DOHH2 (cell line): ENCODE measurements at regions not wholly inside any gene's neighbourhood (a gene's known extent, or its start where the extent isn't known, plus 50 kb on each side); places are given as distances from the start of the nearest gene placed in this dataset.

Experiments
- H3F3A ChIP-seq: fragments of 200-600 bp; sonication (generic), shearing (Covaris generic); 2 replicates; pipeline ENCODE4 v1.6.0; 2016; ENCODE audit warnings: antibody characterized with exemption, mild to moderate bottlenecking; ENCODE audit not compliant: control insufficient read depth, insufficient read depth
- H3K27ac ChIP-seq: fragments of 200-600 bp; sonication (generic); 2 replicates; pipeline ENCODE4 v1.5.1; 2014; ENCODE audit warnings: low read depth, mild to moderate bottlenecking, low read length, moderate library complexity
- H3K27me3 ChIP-seq: fragments of 200-600 bp; sonication (generic); 2 replicates; pipeline ENCODE4 v1.6.1; 2014; ENCODE audit warnings: mild to moderate bottlenecking, low read length, mixed read lengths; ENCODE audit not compliant: control insufficient read depth
- H3K36me3 ChIP-seq: fragments of 200-600 bp; sonication (generic); 2 replicates; pipeline ENCODE4 v1.6.1; 2014; ENCODE audit warnings: mild to moderate bottlenecking, low read length, moderate library complexity, mixed read lengths; ENCODE audit not compliant: control insufficient read depth
- H3K4me1 ChIP-seq: fragments of 200-600 bp; sonication (generic); 2 replicates; pipeline ENCODE4 v1.6.1; 2014; ENCODE audit warnings: mild to moderate bottlenecking, low read length, mixed read lengths; ENCODE audit not compliant: control insufficient read depth
- H3K4me2 ChIP-seq: fragments of 200-600 bp; sonication (generic); 2 replicates; pipeline ENCODE4 v1.6.0; 2014; ENCODE audit warnings: mild to moderate bottlenecking, low read length, moderate library complexity
- H3K4me3 ChIP-seq: fragments of 200-600 bp; sonication (generic); 2 replicates; pipeline ENCODE4 v1.5.1; 2014; ENCODE audit warnings: mild to moderate bottlenecking, low read length, mixed read lengths
- H3K79me2 ChIP-seq: fragments of 200-600 bp; sonication (generic); 2 replicates; pipeline ENCODE4 v1.6.1; 2014; ENCODE audit warnings: mild to moderate bottlenecking, low read length, mixed read lengths; ENCODE audit not compliant: control insufficient read depth
- H3K9me2 ChIP-seq: fragments of 200-600 bp; sonication (generic); replicated peaks from 2 replicates; pipeline ENCODE4 v1.6.1; 2014; ENCODE audit warnings: mild to moderate bottlenecking, low read length, mixed read lengths; ENCODE audit not compliant: control insufficient read depth
- H3K9me3 ChIP-seq: fragments of 200-600 bp; sonication (generic); 2 replicates; pipeline ENCODE4 v1.6.1; 2014; ENCODE audit warnings: antibody characterized with exemption, low read length, mixed read lengths; ENCODE audit not compliant: control insufficient read depth, insufficient read depth
- H4K20me1 ChIP-seq: fragments of 200-600 bp; sonication (generic); 2 replicates; pipeline ENCODE4 v1.6.0; 2014; ENCODE audit warnings: low read depth, mild to moderate bottlenecking, antibody characterized with exemption, low read length, moderate library complexity; ENCODE audit not compliant: control insufficient read depth, insufficient read depth
- EZH2phosphoT487 ChIP-seq: fragments of 200-600 bp; sonication (generic); IDR thresholded peaks from 2 replicates; pipeline ENCODE4 v1.6.1; 2017; ENCODE audit warnings: borderline replicate concordance, mild to moderate bottlenecking, antibody characterized with exemption, low read length, moderate library complexity, mixed read lengths
- TF ChIP-seq, protein P1 (sequence below): fragments of 200-600 bp; sonication (generic); IDR thresholded peaks from one replicate; pipeline ENCODE4 v1.5.1; 2014; ENCODE audit warnings: antibody characterized with exemption, mild to moderate bottlenecking, low read depth, low read length; ENCODE audit not compliant: poor library complexity, severe bottlenecking

DNA sequence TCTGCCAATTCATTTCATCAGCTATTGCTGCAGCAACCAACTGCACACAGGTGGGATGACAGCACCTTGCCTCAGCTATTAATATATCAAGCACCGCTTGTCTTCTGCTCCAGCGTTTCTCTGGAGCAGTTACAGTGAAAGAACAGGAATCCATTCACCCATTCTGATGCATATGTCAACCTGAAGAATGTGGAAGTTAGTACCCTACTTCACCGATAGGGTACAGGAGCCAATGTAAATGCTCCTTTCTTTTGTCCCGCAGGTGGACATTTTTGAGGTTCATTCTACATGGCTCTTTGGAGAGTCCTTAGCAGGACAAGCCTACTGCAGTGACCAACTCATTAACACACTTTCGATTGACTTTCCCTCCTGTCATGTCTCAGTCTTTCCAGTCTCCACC is 104.4 kb upstream of the PRNP start:
- H4K20me1 ChIP-seq = no peaks in the 10 kb centered on the region
- H3F3A ChIP-seq = no peaks in the 10 kb centered on the region
- no peak overlapping the region for H3K4me2 ChIP-seq
- TF ChIP-seq EZH2phosphoT487 = no peak
- TF ChIP-seq, protein P1, sequence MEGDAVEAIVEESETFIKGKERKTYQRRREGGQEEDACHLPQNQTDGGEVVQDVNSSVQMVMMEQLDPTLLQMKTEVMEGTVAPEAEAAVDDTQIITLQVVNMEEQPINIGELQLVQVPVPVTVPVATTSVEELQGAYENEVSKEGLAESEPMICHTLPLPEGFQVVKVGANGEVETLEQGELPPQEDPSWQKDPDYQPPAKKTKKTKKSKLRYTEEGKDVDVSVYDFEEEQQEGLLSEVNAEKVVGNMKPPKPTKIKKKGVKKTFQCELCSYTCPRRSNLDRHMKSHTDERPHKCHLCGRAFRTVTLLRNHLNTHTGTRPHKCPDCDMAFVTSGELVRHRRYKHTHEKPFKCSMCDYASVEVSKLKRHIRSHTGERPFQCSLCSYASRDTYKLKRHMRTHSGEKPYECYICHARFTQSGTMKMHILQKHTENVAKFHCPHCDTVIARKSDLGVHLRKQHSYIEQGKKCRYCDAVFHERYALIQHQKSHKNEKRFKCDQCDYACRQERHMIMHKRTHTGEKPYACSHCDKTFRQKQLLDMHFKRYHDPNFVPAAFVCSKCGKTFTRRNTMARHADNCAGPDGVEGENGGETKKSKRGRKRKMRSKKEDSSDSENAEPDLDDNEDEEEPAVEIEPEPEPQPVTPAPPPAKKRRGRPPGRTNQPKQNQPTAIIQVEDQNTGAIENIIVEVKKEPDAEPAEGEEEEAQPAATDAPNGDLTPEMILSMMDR = no peak
- no peaks in the 10 kb centered on the region for H3K9me2 ChIP-seq
- no peak overlapping the region for H3K27ac ChIP-seq
- H3K27me3 ChIP-seq = peaks cover 20% of the 10 kb centered on the region
- H3K36me3 ChIP-seq = no peaks in the 10 kb centered on the region
- no peak overlapping the region for H3K4me3 ChIP-seq
- H3K79me2 ChIP-seq = no peaks in the 10 kb centered on the region
- no peaks in the 10 kb centered on the region for H3K4me1 ChIP-seq
- no peaks in the 10 kb centered on the region for H3K9me3 ChIP-seq

DNA sequence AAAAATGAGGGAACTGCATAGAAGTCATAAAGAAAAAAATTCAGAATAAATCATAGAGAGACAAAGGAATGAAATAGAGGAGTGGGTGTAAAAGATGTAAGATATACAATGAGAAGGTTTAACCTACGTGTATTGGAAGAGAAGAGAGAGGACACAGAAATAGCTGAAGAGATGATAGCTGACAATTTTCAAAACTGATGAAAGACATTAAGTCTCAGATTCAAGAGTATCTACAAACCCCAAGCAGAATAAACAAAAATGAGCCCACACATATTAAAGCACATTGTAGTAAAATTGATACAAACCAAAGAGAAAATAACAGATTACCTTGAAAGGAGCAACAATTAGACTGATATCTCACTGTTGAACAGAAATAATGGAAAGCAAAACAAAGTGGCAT is 107.9 kb upstream of the PRNP start:
- H3K36me3 ChIP-seq = no peaks in the 10 kb centered on the region
- H3K9me2 ChIP-seq = no peaks in the 10 kb centered on the region
- H3K27ac ChIP-seq = no peak overlapping the region
- H3F3A ChIP-seq = no peaks in the 10 kb centered on the region
- H3K4me3 ChIP-seq = no peak overlapping the region
- no peaks in the 10 kb centered on the region for H4K20me1 ChIP-seq
- no peaks in the 10 kb centered on the region for H3K4me1 ChIP-seq
- H3K9me3 ChIP-seq = no peaks in the 10 kb centered on the region
- peaks cover 17% of the 10 kb centered on the region for H3K27me3 ChIP-seq
- H3K4me2 ChIP-seq = no peak overlapping the region
- TF ChIP-seq, protein P1 = no peak
- no peak for TF ChIP-seq EZH2phosphoT487
- no peaks in the 10 kb centered on the region for H3K79me2 ChIP-seq

DNA sequence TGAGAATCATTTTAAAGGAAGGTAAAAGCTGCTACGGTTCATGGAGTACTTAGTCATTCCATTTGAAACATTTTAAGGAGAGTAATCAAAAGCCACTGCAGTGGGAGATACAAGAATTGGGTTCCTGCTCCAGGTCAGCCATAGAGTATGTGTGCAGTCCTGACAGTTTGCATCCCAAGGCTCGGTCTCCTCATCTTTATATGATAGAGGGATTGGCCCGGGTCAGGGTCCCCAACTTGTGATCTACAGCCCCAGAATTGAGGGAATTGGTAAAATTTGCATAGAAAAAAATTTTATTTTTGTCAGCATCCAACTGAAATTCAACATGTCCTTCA is 111.9 kb upstream of the PRNP start:
- Histone ChIP-seq H3K4me3 (no peak overlapping the region), H3K79me2 (no peaks in the 10 kb centered on the region), H4K20me1 (no peaks in the 10 kb centered on the region), H3K4me2 (no peak overlapping the region), H3K4me1 (no peaks in the 10 kb centered on the region), H3K9me2 (no peaks in the 10 kb centered on the region), H3K27me3 (peaks cover 11% of the 10 kb centered on the region), H3K27ac (no peak overlapping the region), H3K36me3 (no peaks in the 10 kb centered on the region), H3K9me3 (no peaks in the 10 kb centered on the region), H3F3A (no peaks in the 10 kb centered on the region)
- TF ChIP-seq, protein P1 = no peak
- TF ChIP-seq EZH2phosphoT487 = no peak
